Glutamatergic neuron (in vitro differentiated cells): ENCODE measurements at regions not wholly inside any gene's neighbourhood (a gene's known extent, or its start where the extent isn't known, plus 50 kb on each side); places are given as distances from the start of the nearest gene placed in this dataset.

Experiments used
- DNase-seq: peaks from one replicate; pipeline ENCODE4 v3.0.0; 2022
- H3K27ac Mint-ChIP-seq: one replicate; pipeline ENCODE4 v1.8.0; 2020; ENCODE audit warnings: mild to moderate bottlenecking, mixed read lengths, inconsistent platforms; ENCODE audit not compliant: unreplicated experiment
- H3K27me3 Mint-ChIP-seq: one replicate; pipeline ENCODE4 v1.8.0; 2020; ENCODE audit warnings: mild to moderate bottlenecking, moderate library complexity, mixed read lengths, inconsistent platforms; ENCODE audit not compliant: unreplicated experiment
- H3K36me3 Mint-ChIP-seq: one replicate; pipeline ENCODE4 v1.8.0; 2020; ENCODE audit warnings: mild to moderate bottlenecking, mixed read lengths, inconsistent platforms; ENCODE audit not compliant: unreplicated experiment
- H3K4me1 Mint-ChIP-seq: one replicate; pipeline ENCODE4 v1.8.0; 2020; ENCODE audit warnings: mild to moderate bottlenecking, low read depth, mixed read lengths, inconsistent platforms; ENCODE audit not compliant: unreplicated experiment
- H3K4me3 Mint-ChIP-seq: one replicate; pipeline ENCODE4 v1.8.0; 2020; ENCODE audit warnings: mild to moderate bottlenecking, mixed read lengths, inconsistent platforms; ENCODE audit not compliant: unreplicated experiment
- H3K9me3 Mint-ChIP-seq: one replicate; pipeline ENCODE4 v1.8.0; 2020; ENCODE audit warnings: mild to moderate bottlenecking, moderate library complexity, mixed read lengths, inconsistent platforms; ENCODE audit not compliant: unreplicated experiment
- TF ChIP-seq, protein P1 (sequence below): fragments of 200-600 bp; sonication (generic); IDR thresholded peaks from one replicate; pipeline ENCODE4 v1.5.0; 2021; ENCODE audit not compliant: partially characterized antibody, unreplicated experiment

DNA sequence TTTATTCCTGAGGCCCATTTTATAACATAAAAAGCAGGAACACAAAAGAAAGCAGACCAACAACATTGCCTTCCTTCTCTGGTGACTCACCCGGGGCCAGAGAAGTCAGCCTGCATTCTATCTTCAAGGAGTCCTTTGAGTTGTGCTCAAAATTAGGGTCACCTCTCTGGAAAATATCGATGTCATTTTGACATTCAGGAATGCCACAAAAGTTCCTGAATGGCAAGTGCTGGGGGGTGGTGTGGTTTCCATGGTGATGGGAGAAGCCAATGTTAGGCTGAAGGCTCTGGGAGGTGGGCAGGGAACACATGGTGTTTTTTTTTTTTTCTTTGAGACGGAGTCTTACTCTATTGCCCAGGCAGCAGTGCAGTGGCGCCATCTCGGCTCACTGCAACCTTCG, 159.6 kb downstream of the HAPSTR1 start:
- H3K27me3 Mint-ChIP-seq: no peaks in the 10 kb centered on the region
- no peak overlapping the region for H3K4me3 Mint-ChIP-seq
- no peaks in the 10 kb centered on the region for H3K36me3 Mint-ChIP-seq
- H3K27ac Mint-ChIP-seq: no peak overlapping the region
- H3K4me1 Mint-ChIP-seq: no peaks in the 10 kb centered on the region
- no peaks in the 10 kb centered on the region for H3K9me3 Mint-ChIP-seq
- TF ChIP-seq, protein P1, sequence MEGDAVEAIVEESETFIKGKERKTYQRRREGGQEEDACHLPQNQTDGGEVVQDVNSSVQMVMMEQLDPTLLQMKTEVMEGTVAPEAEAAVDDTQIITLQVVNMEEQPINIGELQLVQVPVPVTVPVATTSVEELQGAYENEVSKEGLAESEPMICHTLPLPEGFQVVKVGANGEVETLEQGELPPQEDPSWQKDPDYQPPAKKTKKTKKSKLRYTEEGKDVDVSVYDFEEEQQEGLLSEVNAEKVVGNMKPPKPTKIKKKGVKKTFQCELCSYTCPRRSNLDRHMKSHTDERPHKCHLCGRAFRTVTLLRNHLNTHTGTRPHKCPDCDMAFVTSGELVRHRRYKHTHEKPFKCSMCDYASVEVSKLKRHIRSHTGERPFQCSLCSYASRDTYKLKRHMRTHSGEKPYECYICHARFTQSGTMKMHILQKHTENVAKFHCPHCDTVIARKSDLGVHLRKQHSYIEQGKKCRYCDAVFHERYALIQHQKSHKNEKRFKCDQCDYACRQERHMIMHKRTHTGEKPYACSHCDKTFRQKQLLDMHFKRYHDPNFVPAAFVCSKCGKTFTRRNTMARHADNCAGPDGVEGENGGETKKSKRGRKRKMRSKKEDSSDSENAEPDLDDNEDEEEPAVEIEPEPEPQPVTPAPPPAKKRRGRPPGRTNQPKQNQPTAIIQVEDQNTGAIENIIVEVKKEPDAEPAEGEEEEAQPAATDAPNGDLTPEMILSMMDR: no peak
- DNase-seq: no peak

DNA sequence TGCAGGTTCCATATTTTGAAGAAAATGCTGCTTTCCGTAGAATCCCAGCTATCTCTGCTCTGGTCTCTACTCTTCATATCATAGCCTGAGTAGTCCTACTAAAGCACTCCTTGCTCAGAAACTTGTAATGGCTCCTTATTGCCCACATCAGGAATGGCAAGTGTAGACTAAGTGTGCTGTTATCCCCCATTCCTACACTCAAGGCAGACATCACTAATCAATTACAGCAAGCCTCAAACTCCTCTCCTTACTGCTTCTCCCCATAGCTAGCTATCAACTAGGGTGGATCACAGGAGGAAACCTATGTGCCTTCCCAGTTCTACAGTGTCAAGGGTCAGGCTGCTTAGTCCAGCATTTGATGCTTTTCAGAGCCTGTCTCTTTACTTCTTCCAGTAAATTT, 163.4 kb downstream of the HAPSTR1 start:
- Mint-ChIP-seq H3K4me1 (peaks cover 3% of the 10 kb centered on the region), H3K9me3 (no peaks in the 10 kb centered on the region), H3K27ac (no peak overlapping the region), H3K27me3 (no peaks in the 10 kb centered on the region), H3K36me3 (no peaks in the 10 kb centered on the region), H3K4me3 (no peak overlapping the region)
- DNase-seq: no peak
- TF ChIP-seq, protein P1: no peak

GRCh38 chr16:9256196-9256595, 164.8 kb downstream of the HAPSTR1 start:
- TF ChIP-seq, protein P1: peak; percentile 86
- DNase-seq: peak; percentile 73
- H3K36me3 Mint-ChIP-seq: no peaks in the 10 kb centered on the region
- H3K27ac Mint-ChIP-seq: no peak overlapping the region
- no peaks in the 10 kb centered on the region for H3K9me3 Mint-ChIP-seq
- H3K27me3 Mint-ChIP-seq: no peaks in the 10 kb centered on the region
- H3K4me1 Mint-ChIP-seq: peaks cover 3% of the 10 kb centered on the region
- H3K4me3 Mint-ChIP-seq: no peak overlapping the region

DNA sequence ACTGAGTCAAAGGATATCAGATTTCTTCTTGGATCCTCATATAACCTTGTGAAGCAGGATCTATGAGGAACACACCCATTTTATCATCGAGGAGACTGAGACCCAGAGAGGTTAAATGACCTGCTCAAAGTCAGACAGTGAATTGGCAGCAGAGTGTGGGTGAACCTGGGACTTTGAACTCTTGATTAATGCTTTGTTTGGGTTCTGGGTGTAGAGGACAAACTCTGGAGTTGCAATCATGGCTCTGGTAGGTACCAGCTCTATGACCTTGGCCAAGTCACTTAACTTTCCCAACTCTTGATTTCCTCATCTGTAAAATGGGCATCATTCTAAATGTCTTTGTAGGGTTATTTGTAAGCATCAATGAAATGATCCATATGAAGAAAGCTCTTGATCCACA, 166.4 kb downstream of the HAPSTR1 start:
- Mint-ChIP-seq H3K27ac (no peak overlapping the region), H3K27me3 (no peaks in the 10 kb centered on the region), H3K4me3 (no peak overlapping the region), H3K4me1 (peaks cover 3% of the 10 kb centered on the region), H3K36me3 (no peaks in the 10 kb centered on the region), H3K9me3 (no peaks in the 10 kb centered on the region)
- TF ChIP-seq, protein P1: no peak
- no peak for DNase-seq

- peaks cover 3% of the 10 kb centered on the region for H3K4me1 Mint-ChIP-seq
- no peak overlapping the region for H3K4me3 Mint-ChIP-seq
- no peaks in the 10 kb centered on the region for H3K36me3 Mint-ChIP-seq
- H3K9me3 Mint-ChIP-seq: no peaks in the 10 kb centered on the region
- no peak overlapping the region for H3K27ac Mint-ChIP-seq
- DNase-seq: peak; percentile 64
- TF ChIP-seq, protein P1: peak; percentile 90
- H3K27me3 Mint-ChIP-seq: no peaks in the 10 kb centered on the region
These were observed 167.1 kb downstream of the HAPSTR1 start for GRCh38 chr16:9258423-9259051.
